HG02759 (cell line): ENCODE measurements at regions not wholly inside any gene's neighbourhood (a gene's known extent, or its start where the extent isn't known, plus 50 kb on each side); places are given as distances from the start of the nearest gene placed in this dataset.
A peak's percentile ranks its signal among the peaks of the same experiment; 100 is the strongest.
"Not testable (repeated sequence)": the region's sequence is repeated elsewhere in the genome, so short reads cannot be mapped to it uniquely, and the experiment has no call there.

ENCODE experiments used
- ATAC-seq: cut with Tn5 transposase; IDR thresholded peaks from one replicate; pipeline ENCODE4 v1.9.1; 2021; ENCODE audit warnings: mild to moderate bottlenecking, moderate library complexity; ENCODE audit not compliant: unreplicated experiment

DNA sequence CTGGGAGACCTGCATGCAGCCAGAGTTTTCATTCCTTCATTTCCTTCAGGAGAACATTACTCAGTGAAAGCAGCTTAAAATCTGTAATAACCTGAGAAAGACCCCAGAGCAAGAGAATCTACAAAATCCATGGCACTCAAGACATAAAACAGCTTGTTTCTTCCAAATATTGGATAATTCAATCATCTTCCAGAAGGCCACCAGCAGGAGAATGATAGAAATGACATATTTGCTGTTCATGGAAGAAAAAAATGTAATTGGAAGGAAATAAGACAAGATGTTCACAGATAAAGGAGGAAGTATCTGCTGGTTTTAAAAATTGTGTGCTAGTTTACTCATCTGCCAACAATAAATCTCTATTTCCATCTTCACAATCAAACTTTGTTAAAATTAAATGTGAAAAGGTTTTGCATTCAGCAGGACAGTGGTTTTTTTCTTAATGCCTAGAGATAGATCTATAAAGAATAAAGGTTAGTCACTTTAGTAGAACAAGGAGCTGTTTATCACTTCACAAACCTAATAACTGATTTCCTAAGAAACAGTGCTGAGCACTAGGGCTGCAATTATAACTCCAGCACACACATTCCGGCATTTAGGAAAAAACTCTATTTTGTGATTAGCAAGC, 530.8 kb downstream of the NSUN3 start:
- ATAC-seq, result no peak

DNA sequence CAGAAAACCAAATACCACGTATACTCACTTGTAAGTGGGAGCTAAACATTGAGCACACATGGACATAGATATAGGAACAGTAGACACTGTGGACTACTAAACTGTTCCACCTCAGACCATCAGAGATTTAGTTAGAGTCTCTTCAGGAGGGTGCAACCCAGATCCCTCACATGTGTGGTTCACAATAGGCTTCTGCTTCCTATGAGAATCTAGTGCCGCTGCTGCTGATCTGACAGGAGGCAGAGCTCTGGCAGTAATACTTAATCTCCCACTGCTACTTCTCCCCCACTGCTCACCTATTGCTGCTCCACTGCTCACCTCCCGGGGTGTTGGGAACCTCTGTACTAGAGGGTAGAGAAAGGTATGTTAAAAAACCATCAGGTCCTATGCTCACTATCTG, 533.3 kb downstream of the NSUN3 start:
- ATAC-seq, result no peak

DNA sequence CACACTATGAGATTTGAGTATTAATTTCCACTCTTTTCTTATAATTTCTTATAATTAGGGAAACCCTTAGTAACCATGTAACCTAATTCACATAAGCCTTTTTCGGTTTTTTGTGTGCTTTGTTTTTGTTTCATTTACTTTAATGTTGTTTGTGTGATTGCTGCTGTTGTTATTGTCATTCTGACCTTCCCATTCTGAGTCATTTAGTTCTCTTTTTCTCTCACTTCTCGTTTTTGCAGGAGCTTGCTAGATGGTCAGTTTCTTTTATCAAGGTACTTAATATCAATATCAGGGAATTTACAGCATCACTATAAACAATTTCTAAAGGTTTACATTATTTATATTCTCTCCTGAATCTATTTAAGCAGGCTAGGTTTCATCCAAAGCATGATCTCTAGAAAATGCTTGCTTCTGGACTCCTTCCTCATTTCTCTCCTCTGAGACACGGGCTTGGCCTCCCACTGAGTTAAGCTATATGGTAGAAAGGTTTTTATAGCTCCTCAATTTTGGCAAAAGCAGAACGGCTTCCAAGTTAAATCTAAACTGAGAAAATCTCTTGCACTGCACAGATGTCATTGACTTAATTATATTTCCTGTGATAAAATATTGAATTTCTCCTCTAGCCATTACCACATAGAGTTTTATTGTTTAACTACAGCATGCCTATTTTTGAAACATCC, 534.2 kb downstream of the NSUN3 start:
- ATAC-seq, result peak; percentile 65

DNA sequence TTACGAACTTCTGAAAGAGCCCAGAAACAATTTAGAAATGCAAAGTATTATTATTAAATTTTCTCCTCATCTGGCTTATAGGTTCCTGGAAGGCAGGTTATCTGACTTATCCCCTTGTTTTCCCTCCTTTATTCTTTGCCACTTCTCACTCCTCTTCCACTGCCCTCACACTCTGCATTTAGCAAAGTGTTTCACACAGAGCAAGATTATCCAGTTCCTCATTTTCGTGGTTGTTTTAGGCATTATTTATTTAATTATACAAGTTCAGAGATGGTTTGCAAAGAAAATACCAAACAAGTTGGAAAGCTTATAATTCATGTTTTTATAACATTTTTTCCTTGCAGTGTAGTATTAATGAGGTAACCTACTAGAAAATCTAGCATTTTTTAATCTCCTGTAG, 544.9 kb downstream of the NSUN3 start:
- ATAC-seq, result no peak

DNA sequence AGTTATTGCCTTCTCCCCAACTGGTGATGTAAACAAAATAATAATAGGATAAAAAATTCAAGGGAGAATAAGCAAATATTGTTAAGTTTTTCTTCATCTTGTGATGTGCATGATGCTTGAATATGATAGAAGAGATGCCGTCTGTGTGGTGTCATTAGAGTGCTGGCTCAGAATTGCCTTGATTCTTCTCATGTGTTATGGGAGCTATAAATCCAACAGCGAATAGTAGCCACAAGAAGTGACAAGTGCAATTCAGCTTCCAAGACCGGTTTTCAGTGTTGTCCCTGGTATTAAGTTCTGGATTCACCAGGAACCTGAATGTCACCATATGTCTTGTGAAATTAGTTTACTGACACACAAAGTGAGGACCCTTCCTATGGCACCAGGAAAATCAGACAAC, 547.0 kb downstream of the NSUN3 start:
- no peak for ATAC-seq

DNA sequence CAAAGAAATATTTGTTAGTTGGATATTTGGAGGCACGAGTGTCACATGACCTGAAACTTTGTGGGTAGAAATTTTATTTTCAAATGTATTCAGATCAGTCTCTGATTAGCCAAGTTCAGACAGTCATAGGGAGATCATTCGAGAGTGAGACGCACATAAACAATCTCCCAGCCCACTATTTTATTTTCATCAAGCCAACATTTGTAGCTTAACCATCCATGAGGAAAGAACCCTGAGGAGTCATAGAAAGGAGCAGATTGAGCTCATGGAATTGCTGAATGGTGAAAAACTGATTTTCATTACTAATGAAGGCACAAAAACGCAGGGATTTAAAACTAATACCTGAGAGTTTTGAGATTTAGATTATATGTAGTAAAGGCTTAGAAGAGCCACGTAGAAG, 548.7 kb downstream of the NSUN3 start:
- ATAC-seq, result no peak

DNA sequence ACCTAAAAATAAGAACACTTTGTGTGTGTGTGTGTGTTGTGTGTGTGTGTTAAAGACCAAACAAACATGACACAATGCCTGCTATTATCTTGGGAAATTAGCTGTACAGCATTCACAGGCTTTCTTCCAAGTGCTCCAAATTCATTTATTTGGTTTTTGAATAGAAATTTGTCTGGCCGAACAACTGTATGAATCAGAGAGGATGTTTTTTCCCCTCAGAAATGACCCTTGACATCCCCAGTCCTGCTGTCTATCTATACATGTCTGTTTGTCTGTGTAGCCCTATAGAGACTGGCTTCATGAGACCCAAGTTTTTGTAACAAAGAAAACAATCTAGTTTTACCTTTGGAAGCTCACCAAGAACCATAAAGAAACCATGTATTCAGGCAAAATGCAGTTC, 549.8 kb downstream of the NSUN3 start:
- ATAC-seq, result no peak

DNA sequence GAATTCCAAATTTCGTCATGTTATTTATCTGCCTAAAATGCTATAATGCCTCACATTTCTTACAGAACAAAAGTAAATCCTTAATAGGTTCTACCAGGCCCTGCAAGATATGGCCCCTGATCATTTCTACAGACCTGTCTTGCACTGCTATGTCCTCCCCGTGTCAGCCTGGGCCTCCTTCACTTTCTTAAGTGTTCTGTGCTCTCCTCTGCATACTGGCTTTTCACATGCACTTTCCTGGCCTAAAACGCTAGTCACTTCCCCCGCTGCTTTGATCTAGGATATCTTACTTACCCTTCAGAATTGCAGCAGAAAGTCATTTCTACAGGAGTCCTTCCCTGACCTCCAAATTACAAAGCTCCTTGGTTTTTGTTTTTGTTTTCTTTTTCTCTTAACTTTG, 551.3 kb downstream of the NSUN3 start:
- no peak for ATAC-seq

DNA sequence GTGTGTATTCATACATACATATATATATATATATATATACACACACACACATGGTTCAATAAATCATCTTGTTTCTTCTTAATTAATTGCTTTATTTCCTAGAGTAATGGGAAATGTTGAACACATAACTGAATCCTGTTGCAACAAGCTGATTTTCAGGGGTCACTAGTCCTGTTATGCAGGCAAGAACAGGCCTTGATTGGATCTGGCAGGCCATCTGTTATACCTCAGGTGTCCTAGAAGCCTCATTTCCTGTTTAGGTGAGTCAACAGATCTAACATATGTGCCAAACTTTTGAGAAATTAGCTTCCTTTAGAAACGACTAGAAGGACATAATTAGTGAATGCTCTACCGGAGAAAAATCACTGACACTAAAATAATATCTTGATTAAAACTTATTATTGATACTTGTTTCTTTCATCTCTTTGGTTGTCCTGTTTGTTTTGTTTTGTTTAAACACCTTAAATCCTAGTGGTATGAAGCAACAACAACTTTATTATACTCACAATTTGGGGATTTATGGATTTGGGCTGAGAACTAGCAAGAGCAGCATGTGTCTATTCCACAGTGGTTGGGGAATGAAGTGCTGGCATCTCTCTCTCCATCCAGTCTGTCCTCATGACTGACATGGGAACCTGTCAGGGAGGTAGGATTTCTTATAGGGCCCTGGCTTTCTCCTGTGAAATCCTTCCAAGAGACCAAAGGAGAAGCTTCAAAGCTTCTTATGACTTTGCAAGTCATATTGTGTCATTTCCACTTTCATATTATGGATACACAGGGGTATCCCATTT, 552.6 kb downstream of the NSUN3 start:
- ATAC-seq, result no peak

DNA sequence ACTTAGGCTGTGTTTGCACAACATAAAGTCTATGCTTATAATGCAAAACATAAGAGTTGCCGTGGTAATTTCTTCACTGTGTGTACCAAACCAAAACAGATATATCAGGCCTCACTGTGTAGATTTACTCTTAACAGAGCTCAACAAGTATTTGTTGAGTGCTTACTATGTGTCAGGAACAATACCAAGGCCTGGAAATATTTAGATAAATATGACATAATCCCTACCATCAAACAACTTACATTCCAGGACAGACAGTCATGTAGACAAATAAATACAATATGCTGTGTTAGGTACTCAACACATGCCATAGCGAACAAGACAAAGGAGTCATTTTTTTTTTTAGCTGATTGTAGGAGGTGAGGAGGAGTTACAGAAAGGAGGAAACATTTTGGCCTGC, 554.0 kb downstream of the NSUN3 start:
- no peak for ATAC-seq

DNA sequence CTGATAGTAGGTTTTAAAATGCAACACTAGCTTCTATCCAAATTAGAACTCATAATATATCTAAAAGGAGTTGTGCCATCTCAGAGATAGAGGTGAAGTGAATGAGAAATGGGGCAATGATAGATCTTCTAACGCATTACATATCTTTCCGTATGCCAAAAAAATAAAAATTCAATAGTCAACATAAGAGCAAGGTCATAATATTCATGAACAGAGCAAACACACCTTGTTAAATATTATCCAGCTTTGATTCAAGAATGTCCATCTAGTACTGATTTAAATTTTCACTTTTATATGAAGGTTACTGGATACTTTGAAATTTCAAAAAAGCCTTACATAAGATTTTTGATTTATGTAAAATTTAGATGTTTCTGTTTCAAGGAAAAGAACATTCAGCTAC, 554.5 kb downstream of the NSUN3 start:
- no peak for ATAC-seq

DNA sequence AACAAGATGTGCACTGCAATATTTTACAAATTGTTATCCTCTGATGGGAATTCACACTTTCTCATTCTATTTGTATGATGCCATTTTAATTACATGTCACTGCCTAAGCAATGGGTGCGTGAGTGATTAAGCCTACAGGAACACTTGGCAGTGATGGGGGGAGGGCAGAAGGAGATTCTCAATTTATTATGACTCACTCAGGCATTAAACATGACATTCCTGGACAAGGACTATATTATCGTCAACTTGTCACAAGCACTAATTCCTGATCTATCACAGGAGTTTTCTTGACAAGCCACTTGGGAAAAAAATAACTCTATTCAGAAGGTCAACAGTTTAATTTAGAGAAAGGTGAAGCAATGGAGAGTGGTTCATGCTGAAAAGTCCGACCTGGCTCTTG, 556.8 kb downstream of the NSUN3 start:
- ATAC-seq, result no peak

DNA sequence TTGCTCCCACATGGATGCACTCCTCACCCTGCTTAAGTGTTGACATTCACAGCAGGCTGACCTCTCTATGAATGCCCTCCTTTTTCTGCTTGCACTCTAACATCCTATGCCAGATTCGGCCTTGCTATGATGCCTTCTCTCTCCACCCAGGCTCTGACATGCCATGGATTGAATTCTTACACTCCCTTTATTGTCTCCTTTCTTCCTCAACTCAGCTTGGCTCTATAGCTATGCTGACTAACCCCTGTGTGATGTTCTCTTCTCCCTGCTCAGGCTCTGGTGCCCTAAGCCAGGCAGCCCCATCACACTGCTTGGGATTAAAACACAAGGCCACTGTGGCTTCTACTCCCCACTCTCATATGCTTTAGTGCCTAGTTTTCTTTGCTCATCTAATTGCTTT, 563.7 kb downstream of the NSUN3 start:
- ATAC-seq, result no peak

DNA sequence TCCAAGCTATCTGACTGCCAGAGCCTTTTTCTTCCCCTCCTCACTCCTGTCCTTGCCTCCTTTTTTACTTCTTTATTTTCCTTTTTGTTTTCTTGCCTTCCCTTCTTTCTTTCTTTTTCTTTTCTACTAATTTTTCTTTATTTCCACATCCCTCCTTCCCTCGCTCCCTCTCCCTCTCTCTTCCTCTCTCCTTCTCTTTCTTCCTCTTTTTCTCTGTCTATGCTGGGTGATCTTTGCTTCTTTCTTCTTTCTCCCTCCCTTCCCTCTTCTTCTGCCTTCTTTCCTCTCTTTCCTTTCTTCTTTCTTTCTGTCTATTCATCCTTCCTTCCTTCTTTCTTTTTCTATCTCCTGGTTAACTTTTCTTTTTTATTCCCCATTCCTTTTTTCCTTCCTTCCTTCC, 564.8 kb downstream of the NSUN3 start:
- ATAC-seq, result no peak

DNA sequence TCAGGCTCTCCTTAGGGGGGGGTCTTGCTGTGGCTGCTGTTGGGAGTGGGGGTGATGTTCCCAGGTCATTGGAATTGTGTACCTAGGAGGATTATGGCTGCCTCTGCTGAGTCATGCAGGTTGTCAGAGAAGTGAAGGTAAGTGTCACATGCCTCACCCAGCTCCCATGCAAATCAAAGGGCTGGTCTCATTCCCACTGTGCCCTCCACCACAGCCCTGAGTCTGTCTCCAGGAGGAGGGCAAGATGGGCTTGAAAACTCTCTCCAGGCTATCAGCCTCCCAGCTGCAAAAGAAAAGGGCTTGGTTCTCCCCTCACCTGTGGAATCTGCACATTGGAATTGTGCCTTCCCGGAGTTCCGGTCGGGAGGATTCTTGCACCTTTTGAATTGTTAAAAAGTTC, 580.5 kb downstream of the NSUN3 start:
- ATAC-seq, result no peak

DNA sequence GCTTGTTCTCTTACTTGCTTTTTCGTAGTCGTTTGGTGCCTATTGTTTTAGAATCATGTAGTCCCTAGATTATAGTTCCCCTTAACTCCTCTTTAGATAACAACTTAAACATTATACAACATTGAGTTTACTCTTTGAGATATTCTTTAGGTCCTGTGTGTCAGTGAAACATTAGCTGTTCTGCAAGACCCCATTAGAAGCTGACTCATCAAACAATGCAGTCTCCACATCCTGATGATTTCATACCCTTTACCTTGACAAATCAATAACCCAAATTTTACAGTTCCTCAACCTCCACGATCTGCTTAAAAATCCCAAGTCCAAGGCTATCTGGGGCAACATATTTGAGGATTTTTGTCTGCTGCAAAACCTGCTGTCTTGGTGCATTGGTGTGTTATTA, 582.9 kb downstream of the NSUN3 start:
- ATAC-seq, result no peak

DNA sequence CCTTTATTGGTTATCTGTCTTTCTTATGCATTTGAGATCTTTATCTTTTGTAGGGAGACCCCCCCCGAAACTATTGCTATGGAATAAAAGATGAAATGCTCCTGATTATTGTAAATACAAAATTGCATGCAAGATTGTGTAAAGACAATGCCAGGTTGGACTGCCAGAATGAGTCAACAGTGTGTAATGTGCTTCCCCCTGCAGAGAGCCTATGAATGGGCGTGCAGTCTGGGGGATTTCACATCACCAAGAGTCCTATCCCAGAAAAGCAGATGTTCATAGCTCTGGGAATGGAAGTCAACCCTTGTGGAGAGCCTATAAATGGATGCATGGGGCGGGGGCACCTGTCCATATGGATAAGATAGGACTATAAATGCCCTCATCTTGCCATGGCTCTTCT, 584.3 kb downstream of the NSUN3 start:
- ATAC-seq, result no peak

DNA sequence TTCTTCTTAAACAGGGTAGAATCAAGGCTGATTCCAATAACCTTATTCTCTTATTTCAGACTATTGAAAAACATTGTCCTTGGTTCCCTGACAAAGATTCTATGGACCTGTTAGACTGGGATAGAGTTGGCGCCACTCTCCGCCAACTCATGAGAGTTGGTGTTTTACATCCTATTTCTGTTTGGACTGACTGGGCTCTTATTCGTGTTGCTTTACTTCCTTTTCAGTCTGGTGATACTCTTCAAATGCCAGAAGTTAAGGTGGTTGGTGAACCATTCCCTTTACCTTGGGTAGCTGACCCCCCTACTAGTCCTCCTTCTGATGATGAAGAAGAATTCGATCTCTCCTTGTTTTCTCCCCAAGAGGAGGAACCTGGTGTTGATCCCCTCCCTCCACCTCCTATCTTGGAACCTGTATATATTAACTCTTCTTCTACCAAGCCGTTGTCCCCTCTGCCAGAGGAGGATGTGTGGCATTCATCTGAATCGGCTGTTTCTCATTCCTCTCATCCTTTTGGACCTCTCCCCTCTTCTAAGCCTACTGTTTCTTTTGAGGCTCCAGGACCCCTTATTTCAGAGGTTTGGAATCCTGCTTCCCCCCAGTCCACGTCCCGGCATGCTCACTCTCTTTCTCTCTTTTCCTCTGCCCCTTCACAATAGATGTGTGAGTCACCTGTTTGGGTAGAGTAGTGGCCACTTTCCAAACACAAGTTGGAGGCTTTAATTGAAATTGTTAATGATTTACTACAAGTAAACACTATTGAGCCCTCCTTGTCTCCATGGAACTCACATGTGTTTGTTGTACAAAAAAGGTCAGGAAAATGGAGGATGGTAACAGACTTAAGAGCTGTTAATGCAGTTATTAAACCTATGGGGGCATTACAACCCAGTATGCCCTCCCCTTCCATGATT, 585.7 kb downstream of the NSUN3 start:
- not testable (repeated sequence) for ATAC-seq

DNA sequence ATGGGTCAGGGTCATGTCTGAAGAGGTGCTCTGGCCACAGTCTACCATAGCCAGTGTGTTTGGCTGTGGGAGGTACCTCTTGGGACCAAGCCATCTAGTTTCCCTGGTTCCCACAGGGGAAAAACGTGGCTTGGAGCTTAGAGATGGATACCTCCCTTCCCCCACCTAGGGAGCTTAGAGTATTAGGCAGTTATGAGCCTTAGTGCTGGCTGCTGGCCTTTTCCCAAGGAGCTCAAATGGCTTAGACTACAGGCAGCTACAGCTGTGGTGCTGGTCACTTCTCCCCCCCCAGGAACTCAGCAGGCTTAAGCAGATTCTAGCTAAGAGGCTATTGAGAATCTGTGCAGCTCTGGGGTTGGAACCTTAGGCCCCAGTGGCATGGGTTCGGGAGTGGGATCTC, 591.2 kb downstream of the NSUN3 start:
- ATAC-seq, result no peak

DNA sequence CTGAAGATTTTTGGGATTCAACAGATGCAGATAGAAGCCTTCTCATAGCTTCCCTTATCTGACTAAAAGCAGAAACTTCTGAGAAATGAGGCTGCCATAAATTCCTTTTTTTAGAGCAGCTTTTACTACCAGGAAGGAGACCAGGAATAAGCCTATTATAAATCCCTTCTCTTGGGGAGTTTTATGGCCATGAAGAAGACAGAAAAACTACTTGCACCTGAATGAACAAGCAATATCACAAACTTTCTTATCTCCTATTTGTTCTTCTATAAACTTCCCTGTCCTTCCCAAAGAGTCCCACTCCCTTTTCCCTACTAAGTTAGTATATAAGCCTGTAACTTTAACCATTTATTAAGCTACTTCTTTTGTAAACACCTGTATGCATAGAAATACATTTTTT, 603.1 kb downstream of the NSUN3 start:
- ATAC-seq, result no peak

DNA sequence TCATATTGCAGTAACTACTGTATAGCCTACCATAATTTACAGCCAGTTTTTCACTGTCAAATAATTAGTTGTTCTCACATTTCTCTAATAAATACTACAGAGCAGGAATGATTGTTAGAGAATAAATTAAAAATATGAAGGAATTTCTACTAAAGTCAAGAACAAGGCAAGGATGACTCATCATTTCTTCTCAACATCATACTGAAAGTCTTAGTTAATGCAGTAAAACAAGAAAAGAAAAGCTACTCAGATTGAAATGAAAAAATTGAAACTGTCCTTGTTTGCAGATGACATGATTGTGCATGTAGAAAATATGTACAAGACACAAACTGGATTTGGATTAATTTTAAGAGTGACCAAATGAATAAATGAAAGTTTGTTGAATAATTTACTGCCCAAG, 608.2 kb downstream of the NSUN3 start:
- no peak for ATAC-seq
